OCI-LY7 (cell line): ENCODE measurements at regions not wholly inside any gene's neighbourhood (a gene's known extent, or its start where the extent isn't known, plus 50 kb on each side); places are given as distances from the start of the nearest gene placed in this dataset.
"Not testable (repeated sequence)": the region's sequence is repeated elsewhere in the genome, so short reads cannot be mapped to it uniquely, and the experiment has no call there.

Experiments used
- CTCF ChIP-seq: fragments of 200-600 bp; sonication (generic); conservative IDR thresholded peaks from 2 replicates; pipeline ENCODE4 v1.5.1; 2014; ENCODE audit warnings: mild to moderate bottlenecking, antibody characterized with exemption, low read length, moderate library complexity, mixed read lengths
- EZH2phosphoT487 ChIP-seq: fragments of 200-600 bp; sonication (generic); IDR thresholded peaks from 2 replicates; pipeline ENCODE4 v1.6.1; 2018; ENCODE audit warnings: low read depth, borderline replicate concordance, mild to moderate bottlenecking, mixed run types, antibody characterized with exemption, low read length, moderate library complexity, mixed read lengths

DNA sequence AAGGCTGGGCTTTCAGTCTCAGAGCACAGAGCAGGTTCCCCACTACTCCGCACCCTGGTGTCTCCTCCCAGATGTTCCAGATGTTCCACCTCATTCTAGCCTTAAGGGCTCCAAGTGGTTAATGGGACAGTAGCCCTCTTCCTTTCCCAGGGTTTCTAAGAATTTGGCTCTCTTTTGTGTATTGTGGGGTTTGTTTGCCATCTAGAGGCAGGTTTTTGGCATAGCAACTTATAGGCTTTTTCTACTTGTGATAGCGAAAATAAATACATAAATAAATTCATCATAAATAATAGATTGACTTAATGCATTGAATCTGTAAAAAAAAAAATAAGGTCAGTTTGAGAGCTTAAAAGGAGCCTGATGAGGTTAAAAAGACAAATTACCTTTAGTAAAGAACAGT lies 86.1 kb upstream of the XKR3 start:
- peak; percentile 66 for TF ChIP-seq CTCF
- TF ChIP-seq EZH2phosphoT487, result not testable (repeated sequence)
